ENCODE measurements at regions not wholly inside any gene's neighbourhood (a gene's known extent, or its start where the extent isn't known, plus 50 kb on each side); places are given as distances from the start of the nearest gene placed in this dataset.

- no peak for DNase-seq
- intact Hi-C loops (cut with DNase I; ENCODE audit: low total_unique reads), result no loop called here
- Histone ChIP-seq H3K36me3 (no peaks in the 10 kb centered on the region), H3K4me1 (no peaks in the 10 kb centered on the region), H3K27me3 (no peaks in the 10 kb centered on the region), H3K9me3 (no peaks in the 10 kb centered on the region), H3K4me3 (no peak overlapping the region), H3K27ac (no peak overlapping the region)
- TF ChIP-seq POLR2A (IDR thresholded peaks at IDR 0.05), result no peak
- TF ChIP-seq, protein P1, sequence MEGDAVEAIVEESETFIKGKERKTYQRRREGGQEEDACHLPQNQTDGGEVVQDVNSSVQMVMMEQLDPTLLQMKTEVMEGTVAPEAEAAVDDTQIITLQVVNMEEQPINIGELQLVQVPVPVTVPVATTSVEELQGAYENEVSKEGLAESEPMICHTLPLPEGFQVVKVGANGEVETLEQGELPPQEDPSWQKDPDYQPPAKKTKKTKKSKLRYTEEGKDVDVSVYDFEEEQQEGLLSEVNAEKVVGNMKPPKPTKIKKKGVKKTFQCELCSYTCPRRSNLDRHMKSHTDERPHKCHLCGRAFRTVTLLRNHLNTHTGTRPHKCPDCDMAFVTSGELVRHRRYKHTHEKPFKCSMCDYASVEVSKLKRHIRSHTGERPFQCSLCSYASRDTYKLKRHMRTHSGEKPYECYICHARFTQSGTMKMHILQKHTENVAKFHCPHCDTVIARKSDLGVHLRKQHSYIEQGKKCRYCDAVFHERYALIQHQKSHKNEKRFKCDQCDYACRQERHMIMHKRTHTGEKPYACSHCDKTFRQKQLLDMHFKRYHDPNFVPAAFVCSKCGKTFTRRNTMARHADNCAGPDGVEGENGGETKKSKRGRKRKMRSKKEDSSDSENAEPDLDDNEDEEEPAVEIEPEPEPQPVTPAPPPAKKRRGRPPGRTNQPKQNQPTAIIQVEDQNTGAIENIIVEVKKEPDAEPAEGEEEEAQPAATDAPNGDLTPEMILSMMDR (IDR thresholded peaks at IDR 0.05), result no peak
Measured at GRCh38 chr16:51880776-51881175, 666.2 kb downstream of the TOX3 start.

- H3K4me1 ChIP-seq, result no peaks in the 10 kb centered on the region
- intact Hi-C loops (cut with DNase I; ENCODE audit: low total_unique reads), result no loop called here
- no peak for DNase-seq
- H3K27ac ChIP-seq, result no peak overlapping the region
- no peak for TF ChIP-seq POLR2A (IDR thresholded peaks at IDR 0.05)
- TF ChIP-seq, protein P1 (IDR thresholded peaks at IDR 0.05), result no peak
- H3K36me3 ChIP-seq, result no peaks in the 10 kb centered on the region
- H3K4me3 ChIP-seq, result no peak overlapping the region
- H3K27me3 ChIP-seq, result no peaks in the 10 kb centered on the region
- no peaks in the 10 kb centered on the region for H3K9me3 ChIP-seq
Measured at GRCh38 chr16:51877686-51878085, 669.3 kb downstream of the TOX3 start.

- intact Hi-C loops (cut with DNase I; ENCODE audit: low total_unique reads), result no loop called here
- Histone ChIP-seq H3K4me1 (no peaks in the 10 kb centered on the region), H3K27ac (no peak overlapping the region), H3K36me3 (no peaks in the 10 kb centered on the region), H3K4me3 (no peak overlapping the region), H3K27me3 (no peaks in the 10 kb centered on the region), H3K9me3 (no peaks in the 10 kb centered on the region)
- no peak for DNase-seq
- TF ChIP-seq, protein P1 (IDR thresholded peaks at IDR 0.05), result no peak
- TF ChIP-seq POLR2A (IDR thresholded peaks at IDR 0.05), result no peak
Measured at GRCh38 chr16:51876934-51877333, 670.0 kb downstream of the TOX3 start.

DNA sequence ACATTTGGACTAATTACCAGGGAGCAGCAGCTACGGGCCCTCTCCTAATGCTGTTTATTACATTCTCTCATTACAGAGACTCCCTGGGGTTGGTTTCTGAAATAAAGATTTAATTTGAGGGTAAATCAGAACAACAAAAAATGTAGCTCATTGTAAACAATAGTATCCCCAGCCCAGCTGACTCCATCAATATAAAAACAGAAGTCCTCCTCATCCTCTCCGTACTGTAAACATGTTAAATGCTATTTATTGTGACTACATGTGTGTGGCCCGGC is 670.4 kb downstream of the TOX3 start:
- no peaks in the 10 kb centered on the region for H3K27me3 ChIP-seq

GRCh38 chr16:51875834-51876600 is 670.9 kb downstream of the TOX3 start:
- no peaks in the 10 kb centered on the region for H3K9me3 ChIP-seq
- H3K4me3 ChIP-seq, result no peak overlapping the region
- H3K4me1 ChIP-seq, result no peaks in the 10 kb centered on the region
- H3K27me3 ChIP-seq, result no peaks in the 10 kb centered on the region
- H3K27ac ChIP-seq, result no peak overlapping the region
- intact Hi-C loops (cut with DNase I; ENCODE audit: low total_unique reads), result no loop called here
- TF ChIP-seq, protein P1 (IDR thresholded peaks at IDR 0.05), result no peak
- TF ChIP-seq POLR2A (IDR thresholded peaks at IDR 0.05), result no peak
- H3K36me3 ChIP-seq, result no peaks in the 10 kb centered on the region
- DNase-seq, result no peak

More for the DNA sequence above, 670.4 kb downstream of the TOX3 start:
- no peaks in the 10 kb centered on the region for H3K9me3 ChIP-seq
- H3K4me3 ChIP-seq, result no peak overlapping the region
- H3K4me1 ChIP-seq, result no peaks in the 10 kb centered on the region
- no peak overlapping the region for H3K27ac ChIP-seq
- no peak for TF ChIP-seq POLR2A (IDR thresholded peaks at IDR 0.05)
- TF ChIP-seq, protein P1 (IDR thresholded peaks at IDR 0.05), result no peak
- intact Hi-C loops (cut with DNase I; ENCODE audit: low total_unique reads), result no loop called here
- H3K36me3 ChIP-seq, result no peaks in the 10 kb centered on the region
- no peak for DNase-seq

Measured in uterus (tissue), 3 donors.